ENCODE measurements at regions not wholly inside any gene's neighbourhood (a gene's known extent, or its start where the extent isn't known, plus 50 kb on each side); places are given as distances from the start of the nearest gene placed in this dataset.

DNA sequence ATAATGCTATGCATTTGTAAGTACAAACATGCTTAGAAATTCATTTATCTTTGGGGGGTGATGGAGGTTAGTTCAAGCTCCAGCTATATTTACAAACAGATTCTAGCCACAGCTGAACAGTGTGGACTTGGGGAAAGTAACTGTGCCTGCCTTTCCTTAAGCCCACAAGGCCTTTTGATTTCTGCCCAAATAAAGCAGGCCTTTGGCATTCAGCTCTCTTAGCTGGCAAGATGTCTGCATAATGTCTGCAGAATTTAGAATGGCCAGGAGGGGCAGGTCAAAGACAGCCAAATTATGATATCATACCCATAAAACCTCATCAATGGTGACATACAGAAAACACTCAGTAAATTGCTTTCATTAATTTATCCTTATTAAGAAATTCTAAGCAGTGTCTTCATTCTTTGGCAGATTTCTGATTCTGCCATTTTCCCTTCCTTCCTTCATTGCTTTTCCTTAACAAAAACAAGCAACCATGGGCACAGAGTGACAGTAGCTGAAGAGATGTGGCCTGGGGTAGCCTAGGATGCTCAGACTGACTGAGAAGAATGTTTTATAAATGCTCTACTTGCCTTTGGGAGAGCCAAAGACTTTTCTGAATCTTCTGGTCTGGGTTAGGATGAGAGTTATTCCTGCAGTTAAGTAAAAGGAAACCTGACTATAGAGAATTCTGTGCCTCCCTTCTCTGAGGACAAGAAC, 538.7 kb upstream of the NR3C2 start:
- TF ChIP-seq, protein P1, sequence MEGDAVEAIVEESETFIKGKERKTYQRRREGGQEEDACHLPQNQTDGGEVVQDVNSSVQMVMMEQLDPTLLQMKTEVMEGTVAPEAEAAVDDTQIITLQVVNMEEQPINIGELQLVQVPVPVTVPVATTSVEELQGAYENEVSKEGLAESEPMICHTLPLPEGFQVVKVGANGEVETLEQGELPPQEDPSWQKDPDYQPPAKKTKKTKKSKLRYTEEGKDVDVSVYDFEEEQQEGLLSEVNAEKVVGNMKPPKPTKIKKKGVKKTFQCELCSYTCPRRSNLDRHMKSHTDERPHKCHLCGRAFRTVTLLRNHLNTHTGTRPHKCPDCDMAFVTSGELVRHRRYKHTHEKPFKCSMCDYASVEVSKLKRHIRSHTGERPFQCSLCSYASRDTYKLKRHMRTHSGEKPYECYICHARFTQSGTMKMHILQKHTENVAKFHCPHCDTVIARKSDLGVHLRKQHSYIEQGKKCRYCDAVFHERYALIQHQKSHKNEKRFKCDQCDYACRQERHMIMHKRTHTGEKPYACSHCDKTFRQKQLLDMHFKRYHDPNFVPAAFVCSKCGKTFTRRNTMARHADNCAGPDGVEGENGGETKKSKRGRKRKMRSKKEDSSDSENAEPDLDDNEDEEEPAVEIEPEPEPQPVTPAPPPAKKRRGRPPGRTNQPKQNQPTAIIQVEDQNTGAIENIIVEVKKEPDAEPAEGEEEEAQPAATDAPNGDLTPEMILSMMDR (conservative IDR thresholded peaks at IDR 0.05 in 1 of 2, IDR thresholded peaks at IDR 0.05 in 1 of 2; ENCODE audit: low read depth in 1 of 2, low read length in 2 of 2) = no peak
- no peak for TF ChIP-seq EZH2 (IDR thresholded peaks at IDR 0.05; ENCODE audit: low read length, missing control alignments)
